ENCODE measurements at regions not wholly inside any gene's neighbourhood (a gene's known extent, or its start where the extent isn't known, plus 50 kb on each side); places are given as distances from the start of the nearest gene placed in this dataset.

- DNase-seq (ENCODE audit: low read depth in 2 of 3, low spot score in 2 of 3), result no peak
These were observed 120.8 kb downstream of the ZNF518B start for GRCh38 chr4:10336471-10336870.

DNA sequence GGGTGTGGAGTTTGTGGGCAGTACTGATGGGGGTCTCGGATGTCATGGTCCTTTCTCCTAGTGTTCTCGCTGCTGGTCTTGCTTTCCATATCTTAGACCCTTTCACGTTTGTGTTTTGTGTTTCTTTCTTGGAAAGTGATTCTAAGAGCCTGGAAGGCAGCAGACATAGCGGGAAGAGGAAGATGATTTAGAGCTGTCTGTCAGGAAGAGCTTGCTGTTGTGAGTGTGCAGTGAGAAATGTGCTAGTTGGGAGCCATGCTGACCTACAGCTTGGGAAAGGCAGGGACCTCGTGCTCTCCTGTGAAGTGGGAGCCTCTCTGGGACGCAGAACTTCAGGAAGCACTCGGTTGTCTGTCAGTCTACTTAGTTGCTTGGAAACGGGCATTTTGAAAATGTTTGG, 122.2 kb downstream of the ZNF518B start:
- DNase-seq (ENCODE audit: low read depth in 2 of 3, low spot score in 2 of 3), result no peak

DNA sequence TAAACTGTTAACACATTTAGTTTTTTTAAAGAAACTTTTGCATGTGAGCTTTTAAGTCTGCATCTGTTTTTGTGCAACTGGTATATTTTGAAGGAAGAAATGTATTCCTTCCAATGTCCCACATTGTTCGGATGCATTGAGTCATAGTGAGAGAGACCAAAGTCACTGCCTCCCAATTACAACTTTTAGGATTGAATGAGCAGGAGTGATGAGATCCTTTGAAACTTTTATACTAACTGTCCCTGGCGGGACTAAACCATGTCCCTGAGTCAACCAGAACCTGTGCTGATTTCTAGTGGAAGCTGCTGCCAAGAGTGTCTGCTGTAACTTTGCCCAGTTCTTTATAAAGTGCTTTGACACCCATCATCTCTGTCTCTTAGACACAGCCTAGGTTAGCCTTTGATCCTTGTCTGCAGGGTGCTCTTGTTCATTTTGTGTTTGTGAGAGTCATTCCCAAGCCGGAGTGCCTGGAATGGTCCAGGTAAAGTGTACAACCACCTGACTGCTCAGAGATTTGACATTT, 122.7 kb downstream of the ZNF518B start:
- DNase-seq (ENCODE audit: low read depth in 2 of 3, low spot score in 2 of 3), result no peak

- DNase-seq (ENCODE audit: low read depth in 2 of 3, low spot score in 2 of 3), result no peak
These were observed 123.3 kb downstream of the ZNF518B start for GRCh38 chr4:10333942-10334341.

DNA sequence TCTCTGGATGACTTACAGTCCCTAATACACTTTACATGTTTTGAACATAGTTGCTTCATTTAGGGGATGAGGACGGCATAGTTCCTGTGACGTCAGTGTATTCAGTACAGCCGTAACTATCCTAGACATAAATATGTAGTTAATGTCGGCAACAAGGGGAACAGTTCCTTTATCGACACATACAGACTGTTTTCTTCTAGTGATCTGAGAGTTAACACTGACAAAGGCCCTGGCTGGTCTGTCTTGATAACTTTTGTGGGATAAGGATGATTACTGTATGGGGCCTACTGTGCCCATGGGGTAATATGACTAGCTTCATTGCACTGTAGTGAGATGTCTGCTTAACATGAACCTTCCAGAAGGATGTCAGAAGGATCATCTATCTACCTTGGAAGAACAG, 131.2 kb downstream of the ZNF518B start:
- peak in 2 of 3 donors; percentile 5 to 31 for DNase-seq (ENCODE audit: low read depth in 2 of 3, low spot score in 2 of 3)

- no peak for DNase-seq (ENCODE audit: low read depth in 2 of 3, low spot score in 2 of 3)
These were observed 135.3 kb downstream of the ZNF518B start for GRCh38 chr4:10321931-10322330.

DNA sequence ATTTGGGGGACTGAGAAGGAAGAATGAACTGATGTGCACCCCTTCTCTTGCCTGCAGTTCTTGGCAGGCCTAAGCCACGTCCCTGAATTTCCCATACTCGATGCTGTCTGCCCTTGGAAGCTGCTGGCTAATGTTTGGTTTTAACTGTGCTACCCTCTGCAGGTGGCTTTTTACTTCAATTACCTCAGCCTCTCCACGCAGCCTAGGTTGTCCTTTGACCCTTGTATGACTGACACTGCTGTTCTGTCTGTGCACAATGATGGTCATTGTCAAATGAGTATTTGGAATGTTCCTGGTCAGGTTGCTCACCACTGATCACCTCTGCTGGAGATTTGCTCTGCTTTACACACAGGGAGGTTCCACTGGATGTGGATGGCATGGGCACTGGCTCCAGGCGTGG, 137.1 kb downstream of the ZNF518B start:
- DNase-seq (ENCODE audit: low read depth in 2 of 3, low spot score in 2 of 3), result no peak

DNA sequence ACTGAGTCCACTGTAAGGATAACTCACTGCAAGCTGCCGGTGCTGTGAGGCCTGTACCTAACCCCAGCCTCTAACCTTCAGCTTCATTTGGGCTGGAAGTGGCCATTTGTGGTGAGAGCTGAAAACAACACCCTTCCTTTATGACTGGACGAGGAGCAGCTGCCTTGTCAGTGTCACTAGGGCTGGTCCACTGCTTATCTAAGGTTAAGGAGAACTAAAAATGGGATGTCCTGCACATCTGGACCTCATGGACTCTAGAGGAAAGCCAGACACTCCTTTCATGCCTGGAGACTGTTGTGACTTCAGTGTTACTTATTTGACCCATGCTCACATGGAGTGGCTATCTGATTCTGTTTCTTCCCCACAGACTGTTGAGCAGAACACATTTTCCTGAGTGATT, 139.9 kb downstream of the ZNF518B start:
- no peak for DNase-seq (ENCODE audit: low read depth in 2 of 3, low spot score in 2 of 3)

GRCh38 chr4:10316851-10317250, 140.4 kb downstream of the ZNF518B start:
- no peak for DNase-seq (ENCODE audit: low read depth in 2 of 3, low spot score in 2 of 3)

- no peak for DNase-seq (ENCODE audit: low read depth in 2 of 3, low spot score in 2 of 3)
These were observed 141.6 kb downstream of the ZNF518B start for GRCh38 chr4:10315638-10316037.

DNA sequence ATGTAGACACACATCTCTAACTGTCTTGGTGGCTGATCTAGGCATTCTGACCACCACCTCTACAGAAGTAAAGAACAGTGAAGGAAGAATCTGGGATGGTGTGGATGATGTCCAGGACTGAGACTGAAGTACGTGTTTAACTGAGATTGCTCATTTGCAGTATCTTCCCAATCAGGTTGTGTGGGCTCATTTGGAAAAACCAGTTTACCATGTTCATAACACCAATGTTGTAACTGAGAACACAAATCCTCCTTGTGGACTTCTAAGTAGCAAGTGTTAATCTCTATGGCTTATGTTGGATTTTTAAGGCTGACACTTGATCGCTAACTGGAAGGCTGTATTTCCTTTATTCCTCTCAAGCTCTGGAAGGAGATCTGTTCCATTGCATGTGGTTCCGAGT, 144.7 kb downstream of the ZNF518B start:
- DNase-seq (ENCODE audit: low read depth in 2 of 3, low spot score in 2 of 3), result no peak

GRCh38 chr4:10311939-10312338, 145.3 kb downstream of the ZNF518B start:
- no peak for DNase-seq (ENCODE audit: low read depth in 2 of 3, low spot score in 2 of 3)

GRCh38 chr4:10305816-10306215, 151.4 kb downstream of the ZNF518B start:
- no peak for DNase-seq (ENCODE audit: low read depth in 2 of 3, low spot score in 2 of 3)

- no peak for DNase-seq (ENCODE audit: low read depth in 2 of 3, low spot score in 2 of 3)
These were observed 153.9 kb downstream of the ZNF518B start for GRCh38 chr4:10303291-10303690.

GRCh38 chr4:10302096-10302495, 155.1 kb downstream of the ZNF518B start:
- no peak for DNase-seq (ENCODE audit: low read depth in 2 of 3, low spot score in 2 of 3)

GRCh38 chr4:10299601-10300000, 157.6 kb downstream of the ZNF518B start:
- DNase-seq (ENCODE audit: low read depth in 2 of 3, low spot score in 2 of 3), result no peak

GRCh38 chr4:10298681-10299080, 158.5 kb downstream of the ZNF518B start:
- DNase-seq (ENCODE audit: low read depth in 2 of 3, low spot score in 2 of 3), result no peak

DNA sequence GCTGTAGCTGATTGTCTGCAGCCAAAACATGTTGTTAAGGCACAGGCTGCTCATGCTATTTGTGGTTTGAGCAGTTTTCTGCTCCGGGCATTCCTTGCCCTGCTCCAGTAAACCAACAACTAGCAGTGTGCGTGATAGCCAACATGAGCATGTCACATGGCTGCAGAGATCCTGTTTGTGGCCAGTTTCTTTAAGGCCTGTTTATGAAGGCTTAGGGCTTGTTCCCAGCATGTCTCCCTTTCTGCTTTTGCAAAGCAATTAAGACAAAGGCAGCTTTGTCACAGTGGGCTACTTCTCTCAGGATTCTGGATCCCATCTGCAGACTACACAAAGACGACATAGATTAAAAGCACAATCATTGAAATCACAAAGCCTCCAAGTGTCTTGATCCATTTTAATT, 160.5 kb downstream of the ZNF518B start:
- no peak for DNase-seq (ENCODE audit: low read depth in 2 of 3, low spot score in 2 of 3)

- DNase-seq (ENCODE audit: low read depth in 2 of 3, low spot score in 2 of 3), result no peak
These were observed 161.9 kb downstream of the ZNF518B start for GRCh38 chr4:10295301-10295700.

DNA sequence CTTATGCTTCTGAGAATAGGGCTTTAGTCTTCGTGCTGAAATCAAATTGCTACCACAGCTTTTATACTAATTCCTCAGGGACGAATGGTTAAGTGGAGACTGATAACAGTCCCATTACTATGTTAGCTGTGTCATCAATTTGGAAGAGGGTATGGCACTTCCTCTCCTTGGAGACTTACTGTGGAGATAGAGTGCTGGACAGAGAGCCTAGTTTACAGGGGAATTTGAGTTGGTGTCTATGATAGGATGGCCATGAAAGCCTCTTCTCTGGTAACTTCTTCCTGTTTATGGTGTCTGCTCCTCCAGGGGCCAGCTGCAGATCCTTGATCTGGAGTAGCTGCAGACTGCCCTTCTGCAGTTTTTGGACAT, 167.7 kb downstream of the ZNF518B start:
- DNase-seq (ENCODE audit: low read depth in 2 of 3, low spot score in 2 of 3), result no peak

DNA sequence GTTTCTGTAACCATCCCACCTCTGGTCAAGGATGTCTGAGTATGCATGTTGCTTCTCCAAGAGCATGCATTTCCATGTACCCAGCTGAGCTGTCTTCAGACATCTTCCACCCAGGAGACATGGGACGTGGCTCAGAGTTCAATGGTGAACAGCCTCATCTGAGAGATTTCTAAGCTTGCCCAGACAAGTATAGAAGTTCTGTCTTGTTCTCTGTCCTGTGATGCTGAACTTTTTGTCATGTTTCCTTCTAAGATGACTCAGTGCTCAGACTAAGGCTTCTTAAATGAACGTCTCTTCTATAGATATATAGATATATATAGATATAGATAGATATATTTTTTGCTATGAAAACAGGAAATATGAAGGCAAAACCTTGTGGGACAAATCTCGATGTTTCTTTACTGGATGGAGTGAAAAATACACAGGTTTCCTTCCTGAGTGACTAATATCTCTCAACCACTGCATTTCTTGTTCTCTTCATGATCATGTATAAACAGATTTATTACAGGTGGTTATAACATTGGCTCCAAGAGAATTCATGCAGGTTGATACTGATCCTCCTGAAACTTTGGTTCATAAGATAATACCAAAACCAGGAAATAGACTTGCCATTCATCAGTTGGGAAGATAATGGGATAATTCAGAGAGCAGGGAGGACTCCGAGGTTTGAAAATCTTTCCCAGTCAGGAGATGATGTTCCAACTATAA, 168.2 kb downstream of the ZNF518B start:
- no peak for DNase-seq (ENCODE audit: low read depth in 2 of 3, low spot score in 2 of 3)

DNA sequence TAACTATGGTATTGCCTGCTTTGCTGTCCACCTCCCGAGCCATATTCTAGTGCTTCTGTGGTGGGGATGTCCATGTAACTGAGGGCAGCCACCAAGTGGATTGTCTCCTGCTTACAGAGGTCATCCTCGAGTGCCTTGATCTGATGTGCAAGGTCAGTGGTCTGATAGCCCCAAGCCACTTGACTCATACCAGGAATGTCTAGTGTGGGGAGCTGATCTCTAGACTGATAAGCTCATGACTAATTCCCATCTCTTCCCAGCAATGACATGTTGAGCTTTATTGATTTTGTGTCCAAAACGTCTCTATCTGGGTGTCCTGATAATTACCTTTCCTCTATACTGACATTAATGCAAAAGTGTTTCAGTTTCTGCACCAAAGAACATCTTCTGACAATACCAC, 168.4 kb upstream of the WDR1 start:
- no peak for DNase-seq (ENCODE audit: low read depth in 2 of 3, low spot score in 2 of 3)

- DNase-seq (ENCODE audit: low read depth in 2 of 3, low spot score in 2 of 3), result no peak
These were observed 167.2 kb upstream of the WDR1 start for GRCh38 chr4:10283761-10284160.

All from hematopoietic multipotent progenitor cell (in vitro differentiated cells).